Stimulated activated CD8-positive, alpha-beta memory T cell treated with anti-CD3 and anti-CD28 coated beads, Interleukin-7, amount 100 ng/mL, for 1 hour (primary cell): ENCODE measurements at regions not wholly inside any gene's neighbourhood (a gene's known extent, or its start where the extent isn't known, plus 50 kb on each side); places are given as distances from the start of the nearest gene placed in this dataset.

Experiments used
- DNase-seq, 2 donors: peaks; one replicate each; pipeline ENCODE4 v3.0.0-alpha.2; 2020; ENCODE audit warnings: low read depth in 2 of 2

DNA sequence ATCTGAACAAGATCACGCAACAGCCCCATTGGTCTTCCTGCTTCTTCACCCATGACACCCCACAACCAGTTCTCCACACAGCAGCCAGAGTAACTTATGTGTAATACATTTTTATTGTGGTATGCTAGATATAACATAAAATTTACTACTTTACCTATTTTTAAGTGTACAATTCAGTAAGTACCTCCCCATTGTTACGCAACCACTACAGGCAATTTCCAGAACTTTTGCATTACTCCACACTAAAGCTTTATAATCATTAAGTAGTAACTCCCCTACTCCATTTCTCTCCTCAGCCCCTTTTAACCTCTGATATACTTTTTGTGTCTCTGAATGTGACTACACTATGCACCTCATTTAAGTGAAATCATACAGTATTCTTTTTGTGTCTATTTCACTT, 575.4 kb upstream of the CADM1 start:
- no peak for DNase-seq

GRCh38 chr11:116078101-116078591, 573.9 kb upstream of the CADM1 start:
- DNase-seq = no peak

- no peak for DNase-seq
Observed at GRCh38 chr11:116077092-116077491, 572.9 kb upstream of the CADM1 start.

GRCh38 chr11:116073854-116074837, 569.9 kb upstream of the CADM1 start:
- DNase-seq = no peak

GRCh38 chr11:116072601-116073410, 568.6 kb upstream of the CADM1 start:
- DNase-seq = no peak

GRCh38 chr11:116072133-116072532, 567.9 kb upstream of the CADM1 start:
- DNase-seq = no peak

GRCh38 chr11:116071241-116071640, 567.0 kb upstream of the CADM1 start:
- DNase-seq = no peak

GRCh38 chr11:116070520-116070919, 566.3 kb upstream of the CADM1 start:
- DNase-seq = no peak

- no peak for DNase-seq
Observed at GRCh38 chr11:116066777-116067176, 562.6 kb upstream of the CADM1 start.

GRCh38 chr11:116065986-116066385, 561.8 kb upstream of the CADM1 start:
- DNase-seq = no peak

- DNase-seq = no peak
Observed at GRCh38 chr11:116065191-116065895, 561.1 kb upstream of the CADM1 start.

DNA sequence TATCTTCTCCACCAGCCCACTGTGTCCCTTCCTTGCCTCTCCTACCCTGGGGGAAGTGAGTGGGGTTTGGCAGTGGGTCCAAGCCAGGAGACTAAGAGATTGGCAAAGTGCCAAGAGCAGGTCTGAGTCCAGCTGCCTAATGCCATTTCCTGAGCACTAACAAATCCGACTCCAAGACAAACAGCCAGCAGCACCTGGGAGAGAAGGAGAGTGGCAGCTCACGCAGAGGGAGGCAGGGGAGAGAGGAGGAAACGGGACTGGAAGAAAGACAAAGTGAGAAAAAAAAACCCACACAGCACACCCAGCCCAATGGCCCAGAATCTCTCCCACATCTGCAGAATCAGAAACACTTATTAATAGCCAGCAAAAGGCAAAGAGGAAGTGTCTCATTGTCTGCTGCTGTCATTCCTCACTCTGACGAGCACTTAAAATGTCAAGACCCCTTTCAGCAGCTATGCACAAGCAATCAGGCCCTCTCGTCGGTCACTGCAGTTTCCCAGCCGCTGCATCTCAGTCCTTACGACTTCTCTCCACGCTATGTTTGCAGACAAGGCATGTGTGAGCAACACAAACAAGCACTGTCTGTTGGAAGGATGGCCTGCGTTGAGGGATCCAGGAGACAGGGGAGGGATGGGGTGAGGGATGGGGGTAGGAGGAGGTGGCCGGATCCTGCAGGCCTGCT, 558.4 kb upstream of the CADM1 start:
- no peak for DNase-seq

- DNase-seq = no peak
Observed at GRCh38 chr11:116062129-116062489, 557.9 kb upstream of the CADM1 start.

DNA sequence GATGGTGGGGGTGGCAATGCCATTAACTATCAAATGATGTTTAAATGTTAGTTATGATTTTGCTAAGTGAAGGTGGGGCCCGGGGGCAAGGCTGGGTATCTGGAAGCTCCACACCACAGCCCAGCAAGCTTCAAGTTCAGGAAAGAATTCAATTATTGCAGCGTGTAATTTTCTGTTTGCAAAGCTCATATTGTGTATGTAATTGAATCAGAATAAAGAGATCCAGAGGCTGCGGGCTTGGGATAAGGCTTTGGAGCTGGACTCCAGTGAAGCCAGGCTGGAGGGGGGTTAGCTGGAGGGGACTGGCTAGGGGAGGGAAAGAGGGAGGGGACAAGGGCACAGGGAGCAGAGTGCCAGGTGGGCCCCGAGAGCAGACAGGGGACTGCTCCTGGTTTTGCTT, 557.1 kb upstream of the CADM1 start:
- no peak for DNase-seq

DNA sequence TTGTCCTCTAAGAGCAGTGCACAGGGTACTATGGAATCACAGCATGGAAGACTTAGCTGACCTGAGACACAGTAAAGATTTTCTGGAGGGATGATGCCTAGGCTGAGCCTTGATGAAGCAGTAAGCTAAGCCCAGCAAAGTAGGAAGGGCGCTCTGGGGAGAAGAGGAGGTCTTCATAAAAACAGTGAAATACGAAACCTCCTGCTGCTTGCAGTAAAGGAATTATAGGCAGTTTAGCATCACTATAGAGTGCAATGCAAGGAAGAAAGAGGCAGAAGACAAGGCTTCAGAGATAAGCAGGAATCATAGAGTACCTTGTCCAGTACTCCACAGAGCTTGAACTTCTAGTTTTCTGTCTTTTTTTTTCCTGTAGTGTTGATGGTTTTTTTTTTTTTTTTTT, 555.7 kb upstream of the CADM1 start:
- no peak for DNase-seq

DNA sequence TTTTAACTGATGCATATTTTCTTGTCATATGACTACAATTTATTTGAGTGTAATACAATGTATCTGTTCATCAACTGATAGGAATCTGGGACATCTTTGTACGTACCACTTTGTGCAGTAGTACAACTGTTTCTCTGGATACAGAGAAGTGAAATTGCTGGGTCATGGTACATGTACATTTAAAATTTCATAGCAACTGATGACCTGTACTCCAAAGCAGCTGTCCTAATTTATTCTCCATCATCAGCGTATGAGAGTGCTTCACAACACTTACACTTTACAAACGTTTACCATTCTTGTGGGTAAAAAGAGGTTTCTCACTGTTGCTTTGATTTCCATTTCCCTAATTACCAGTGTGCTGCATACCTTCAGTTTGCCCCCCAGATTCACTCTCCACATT, 552.8 kb upstream of the CADM1 start:
- no peak for DNase-seq

DNA sequence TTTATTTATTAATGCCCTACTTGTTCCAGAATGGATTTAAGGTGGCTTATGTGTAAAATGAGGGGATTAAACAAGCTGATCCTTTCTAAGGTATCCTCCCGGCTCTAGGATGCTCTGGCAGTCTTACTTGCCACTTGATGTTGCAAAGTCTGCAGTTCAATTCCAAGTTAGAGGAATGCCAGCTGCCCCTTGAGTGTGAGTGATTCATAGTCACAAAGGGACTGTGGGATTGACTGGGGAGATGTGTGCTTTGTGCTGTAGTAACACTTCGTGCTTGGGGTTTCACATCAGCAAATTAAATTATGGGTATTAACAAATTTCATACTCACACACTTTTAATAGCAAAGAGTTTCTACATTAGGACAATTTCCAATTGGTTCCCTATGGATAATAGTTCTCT, 550.8 kb upstream of the CADM1 start:
- no peak for DNase-seq

- DNase-seq = no peak
Observed at GRCh38 chr11:116053548-116053919, 549.3 kb upstream of the CADM1 start.

- DNase-seq = no peak
Observed at GRCh38 chr11:116052603-116053547, 548.7 kb upstream of the CADM1 start.

- no peak for DNase-seq
Observed at GRCh38 chr11:116051494-116051893, 547.3 kb upstream of the CADM1 start.
